ENCODE measurements at regions not wholly inside any gene's neighbourhood (a gene's known extent, or its start where the extent isn't known, plus 50 kb on each side); places are given as distances from the start of the nearest gene placed in this dataset.

DNA sequence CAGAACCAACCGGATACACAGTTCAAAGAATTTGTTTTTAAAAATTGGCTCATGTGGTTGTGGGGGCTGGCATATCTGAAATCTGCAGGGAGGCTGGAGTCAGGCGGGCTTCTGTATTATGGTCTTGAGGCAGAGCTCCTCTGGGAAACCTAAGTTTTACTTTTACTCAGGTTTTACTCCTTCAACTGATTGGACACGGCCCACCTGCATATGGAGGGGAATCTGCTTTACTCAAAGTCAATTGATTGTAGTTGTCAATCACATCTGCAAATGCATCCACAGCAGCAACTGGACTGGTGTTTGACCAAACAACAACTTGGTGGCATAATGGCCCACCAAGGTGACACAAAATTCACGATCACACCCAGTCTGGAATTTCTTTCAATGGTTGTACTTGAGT, 103.4 kb downstream of the ERMARD start:
- H3K4me3 ChIP-seq (ENCODE audit: control insufficient read depth, low read depth, low read length), result no peak overlapping the region
- TF ChIP-seq, protein P1, sequence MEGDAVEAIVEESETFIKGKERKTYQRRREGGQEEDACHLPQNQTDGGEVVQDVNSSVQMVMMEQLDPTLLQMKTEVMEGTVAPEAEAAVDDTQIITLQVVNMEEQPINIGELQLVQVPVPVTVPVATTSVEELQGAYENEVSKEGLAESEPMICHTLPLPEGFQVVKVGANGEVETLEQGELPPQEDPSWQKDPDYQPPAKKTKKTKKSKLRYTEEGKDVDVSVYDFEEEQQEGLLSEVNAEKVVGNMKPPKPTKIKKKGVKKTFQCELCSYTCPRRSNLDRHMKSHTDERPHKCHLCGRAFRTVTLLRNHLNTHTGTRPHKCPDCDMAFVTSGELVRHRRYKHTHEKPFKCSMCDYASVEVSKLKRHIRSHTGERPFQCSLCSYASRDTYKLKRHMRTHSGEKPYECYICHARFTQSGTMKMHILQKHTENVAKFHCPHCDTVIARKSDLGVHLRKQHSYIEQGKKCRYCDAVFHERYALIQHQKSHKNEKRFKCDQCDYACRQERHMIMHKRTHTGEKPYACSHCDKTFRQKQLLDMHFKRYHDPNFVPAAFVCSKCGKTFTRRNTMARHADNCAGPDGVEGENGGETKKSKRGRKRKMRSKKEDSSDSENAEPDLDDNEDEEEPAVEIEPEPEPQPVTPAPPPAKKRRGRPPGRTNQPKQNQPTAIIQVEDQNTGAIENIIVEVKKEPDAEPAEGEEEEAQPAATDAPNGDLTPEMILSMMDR (IDR thresholded peaks at IDR 0.05; ENCODE audit: control insufficient read depth, insufficient read depth, low read depth, low read length, missing control alignments), result no peak
- no peak for DNase-seq (ENCODE audit: low read depth)

DNA sequence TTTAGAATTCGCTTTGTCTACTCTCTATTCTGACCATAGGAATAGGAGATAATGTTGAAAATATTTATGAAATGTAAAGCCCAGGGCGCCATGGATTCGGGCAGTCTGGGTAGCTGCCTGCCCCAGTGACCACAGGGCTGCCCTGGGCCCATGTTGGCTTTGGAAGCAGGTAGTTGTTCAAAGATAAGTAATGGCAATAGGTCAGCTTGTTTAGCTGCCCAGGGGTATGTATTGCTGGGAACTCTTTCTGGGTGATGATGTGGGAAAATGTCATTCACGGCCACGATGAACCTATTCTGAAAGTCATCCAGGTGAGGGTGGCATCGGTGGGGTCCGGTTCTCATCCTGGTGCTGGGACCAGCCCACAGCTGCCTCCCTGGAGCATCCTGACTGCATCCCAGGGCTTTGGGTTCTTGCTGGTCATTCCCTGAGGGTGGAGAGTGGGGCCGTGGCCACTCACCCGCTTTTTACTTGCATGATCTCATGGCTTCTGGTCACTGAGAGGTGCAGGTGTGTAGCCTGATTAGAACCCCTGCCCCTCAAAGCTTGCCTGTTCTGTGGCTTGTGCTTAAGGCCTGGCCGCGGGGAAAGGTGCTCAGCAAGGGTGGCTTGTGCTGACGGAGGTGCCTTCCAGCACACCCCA, 102.8 kb downstream of the ERMARD start:
- no peak for DNase-seq (ENCODE audit: low read depth)
- TF ChIP-seq, protein P1 (IDR thresholded peaks at IDR 0.05; ENCODE audit: control insufficient read depth, insufficient read depth, low read depth, low read length, missing control alignments), result no peak
- no peak overlapping the region for H3K4me3 ChIP-seq (ENCODE audit: control insufficient read depth, low read depth, low read length)

DNA sequence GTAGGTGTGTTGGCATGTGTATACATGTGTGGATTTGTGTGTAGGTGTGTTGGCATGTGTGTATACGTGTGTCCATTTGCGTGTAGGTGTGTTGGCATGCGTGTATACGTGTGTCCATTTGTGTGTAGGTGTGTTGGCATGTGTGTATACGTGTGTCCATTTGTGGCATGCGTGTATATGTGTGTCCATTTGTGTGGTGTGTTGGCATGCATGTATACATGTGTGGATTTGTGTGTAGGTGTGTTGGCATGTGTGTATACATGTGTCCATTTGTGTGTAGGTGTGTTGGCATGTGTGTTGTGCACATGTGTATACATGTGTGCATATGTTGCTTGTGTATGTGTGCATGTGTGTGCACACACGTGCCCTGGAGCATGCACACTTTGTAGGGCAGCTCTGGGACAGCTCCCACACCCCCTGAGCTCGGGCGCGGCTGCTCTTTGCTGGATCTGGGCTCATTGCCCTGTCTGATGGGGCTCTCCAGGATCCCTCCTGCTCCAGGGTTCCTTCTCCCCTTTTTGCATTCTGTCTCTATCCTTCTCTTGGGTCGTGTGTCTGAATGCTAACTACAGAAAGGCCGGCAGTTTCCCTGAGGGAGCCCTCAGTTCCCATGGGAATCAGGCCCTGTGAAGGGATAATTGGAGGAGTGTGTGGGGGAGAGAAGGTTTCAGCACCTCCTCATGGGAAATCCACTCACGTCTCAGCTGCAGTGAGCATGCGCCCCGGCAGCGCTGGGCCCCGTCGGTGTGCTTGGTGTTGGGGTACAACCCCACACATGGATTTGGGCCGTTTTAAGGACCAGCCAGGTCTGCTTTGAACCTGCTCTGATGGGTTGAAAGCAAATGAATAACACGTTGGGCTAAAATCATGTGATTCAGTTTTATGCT, 102.0 kb downstream of the ERMARD start:
- TF ChIP-seq, protein P1 (IDR thresholded peaks at IDR 0.05; ENCODE audit: control insufficient read depth, insufficient read depth, low read depth, low read length, missing control alignments), result no peak
- no peak overlapping the region for H3K4me3 ChIP-seq (ENCODE audit: control insufficient read depth, low read depth, low read length)
- no peak for DNase-seq (ENCODE audit: low read depth)

DNA sequence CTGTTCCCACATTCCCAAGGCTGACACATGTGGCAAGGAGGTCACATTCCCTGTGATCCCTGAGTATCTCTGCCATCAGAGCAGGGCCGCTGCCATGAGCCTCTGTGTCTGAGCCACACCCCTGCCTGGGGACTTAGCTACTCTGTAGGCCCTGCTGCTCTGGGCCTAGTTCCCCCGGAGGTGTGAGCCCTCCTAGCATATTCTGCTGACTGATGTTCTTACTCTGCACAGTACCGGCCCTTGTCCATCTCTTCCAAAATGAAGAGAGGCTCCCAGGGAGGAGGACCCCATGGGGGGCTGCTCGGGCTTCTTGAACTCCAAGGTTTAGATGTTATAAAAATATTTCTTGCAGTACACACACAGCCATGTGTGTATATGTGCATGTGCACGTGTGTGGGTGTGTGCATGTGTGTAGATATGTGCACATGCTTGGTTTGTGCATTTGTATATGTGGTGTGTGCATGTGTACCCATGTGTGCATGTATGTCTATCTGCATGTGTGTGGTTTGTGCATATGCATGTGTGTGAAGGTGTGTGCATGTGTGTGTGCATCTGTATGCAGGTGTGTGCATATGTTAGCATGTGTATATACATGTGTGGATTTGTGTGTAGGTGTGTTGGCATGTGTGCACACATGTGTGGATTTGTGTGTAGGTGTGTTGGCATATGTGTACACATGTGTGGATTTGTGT, 101.2 kb downstream of the ERMARD start:
- TF ChIP-seq, protein P1 (IDR thresholded peaks at IDR 0.05; ENCODE audit: control insufficient read depth, insufficient read depth, low read depth, low read length, missing control alignments), result no peak
- H3K4me3 ChIP-seq (ENCODE audit: control insufficient read depth, low read depth, low read length), result no peak overlapping the region
- no peak for DNase-seq (ENCODE audit: low read depth)

DNA sequence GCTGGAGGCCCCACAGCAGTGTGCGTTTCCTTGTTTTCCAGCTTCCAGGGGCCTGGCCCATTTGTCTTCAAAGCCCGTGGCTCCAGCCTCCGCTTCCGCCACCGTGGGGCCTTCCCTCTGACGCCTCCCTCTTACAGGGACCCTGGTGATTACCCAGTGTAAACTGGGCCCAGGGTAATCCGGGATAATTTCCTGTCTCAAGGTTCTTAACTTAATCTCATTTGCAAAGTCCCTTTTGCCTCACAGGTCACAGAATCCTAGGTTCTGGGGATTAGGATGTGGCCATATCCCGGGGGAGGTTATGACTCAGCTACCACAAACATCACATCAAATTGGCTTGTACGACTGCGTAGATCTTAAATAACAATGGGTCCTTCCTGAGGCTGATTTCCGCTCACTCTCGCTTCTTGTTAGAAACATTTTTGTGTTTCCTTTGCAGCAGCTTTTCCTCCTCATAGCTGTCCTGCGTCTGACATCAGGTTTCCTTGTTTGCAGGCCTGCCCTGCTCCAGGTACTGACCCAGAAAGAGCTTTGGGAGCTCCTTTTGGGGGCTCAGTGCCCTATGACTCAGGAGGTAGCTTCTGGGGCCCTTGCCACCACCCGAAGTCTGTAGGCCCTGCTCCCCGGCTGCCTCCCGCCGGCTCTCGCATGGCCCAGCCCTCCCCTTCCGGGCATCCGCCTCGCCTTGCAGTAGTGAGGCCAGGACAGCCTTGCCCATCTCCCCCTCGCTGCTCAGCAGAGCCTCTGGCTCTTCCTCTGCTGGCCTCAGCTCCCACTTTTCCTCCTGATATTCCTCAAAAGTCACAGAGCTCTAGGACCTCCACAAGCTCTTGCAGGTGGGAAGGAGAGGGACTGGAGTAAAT, 100.5 kb downstream of the ERMARD start:
- TF ChIP-seq, protein P1 (IDR thresholded peaks at IDR 0.05; ENCODE audit: control insufficient read depth, insufficient read depth, low read depth, low read length, missing control alignments), result no peak
- DNase-seq (ENCODE audit: low read depth), result no peak
- H3K4me3 ChIP-seq (ENCODE audit: control insufficient read depth, low read depth, low read length), result no peak overlapping the region

DNA sequence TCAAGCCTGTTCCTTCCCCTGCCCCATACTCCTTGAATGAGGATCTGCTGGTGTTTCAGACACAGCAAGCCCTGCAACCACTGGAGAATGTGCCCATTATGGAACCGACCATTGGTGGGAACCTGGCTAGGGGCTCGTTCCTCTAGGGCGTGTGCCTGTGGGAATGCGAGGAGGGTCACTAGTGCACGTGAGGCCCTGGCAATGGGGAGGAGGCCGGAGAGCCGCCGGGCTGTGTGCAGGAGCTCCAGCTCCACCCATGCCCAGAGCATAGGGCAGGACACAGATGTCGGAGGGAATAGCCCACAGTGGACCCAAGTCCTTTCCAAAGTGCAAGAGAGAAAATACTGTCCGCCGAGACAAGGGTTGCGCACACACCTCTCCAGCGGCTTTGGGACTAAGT, 99.3 kb downstream of the ERMARD start:
- TF ChIP-seq, protein P1 (IDR thresholded peaks at IDR 0.05; ENCODE audit: control insufficient read depth, insufficient read depth, low read depth, low read length, missing control alignments), result no peak

More for the DNA sequence above, 99.3 kb downstream of the ERMARD start:
- no peak for DNase-seq (ENCODE audit: low read depth)
- H3K4me3 ChIP-seq (ENCODE audit: control insufficient read depth, low read depth, low read length), result no peak overlapping the region
